GM12864 (cell line): ENCODE measurements at regions not wholly inside any gene's neighbourhood (a gene's known extent, or its start where the extent isn't known, plus 50 kb on each side); places are given as distances from the start of the nearest gene placed in this dataset.

Source experiments
- DNase-seq: peaks from one replicate; pipeline ENCODE4 v3.0.0-alpha.2; 2011; ENCODE audit warnings: low read depth
- H3K4me3 ChIP-seq: 2 replicates; pipeline ENCODE4 v1.5.1; 2011; ENCODE audit warnings: mild to moderate bottlenecking, low read depth, low read length, control low read depth
- TF ChIP-seq, protein P1 (sequence below): IDR thresholded peaks from 2 replicates; pipeline ENCODE4 v1.5.1; 2011; ENCODE audit warnings: low read depth, mild to moderate bottlenecking, moderate library complexity, low read length, control low read depth, inconsistent platforms; ENCODE audit errors: missing control alignments

- TF ChIP-seq, protein P1, sequence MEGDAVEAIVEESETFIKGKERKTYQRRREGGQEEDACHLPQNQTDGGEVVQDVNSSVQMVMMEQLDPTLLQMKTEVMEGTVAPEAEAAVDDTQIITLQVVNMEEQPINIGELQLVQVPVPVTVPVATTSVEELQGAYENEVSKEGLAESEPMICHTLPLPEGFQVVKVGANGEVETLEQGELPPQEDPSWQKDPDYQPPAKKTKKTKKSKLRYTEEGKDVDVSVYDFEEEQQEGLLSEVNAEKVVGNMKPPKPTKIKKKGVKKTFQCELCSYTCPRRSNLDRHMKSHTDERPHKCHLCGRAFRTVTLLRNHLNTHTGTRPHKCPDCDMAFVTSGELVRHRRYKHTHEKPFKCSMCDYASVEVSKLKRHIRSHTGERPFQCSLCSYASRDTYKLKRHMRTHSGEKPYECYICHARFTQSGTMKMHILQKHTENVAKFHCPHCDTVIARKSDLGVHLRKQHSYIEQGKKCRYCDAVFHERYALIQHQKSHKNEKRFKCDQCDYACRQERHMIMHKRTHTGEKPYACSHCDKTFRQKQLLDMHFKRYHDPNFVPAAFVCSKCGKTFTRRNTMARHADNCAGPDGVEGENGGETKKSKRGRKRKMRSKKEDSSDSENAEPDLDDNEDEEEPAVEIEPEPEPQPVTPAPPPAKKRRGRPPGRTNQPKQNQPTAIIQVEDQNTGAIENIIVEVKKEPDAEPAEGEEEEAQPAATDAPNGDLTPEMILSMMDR: no peak
- no peak for DNase-seq
Observed at GRCh38 chr5:126716861-126717260, 60.1 kb upstream of the LMNB1 start.

DNA sequence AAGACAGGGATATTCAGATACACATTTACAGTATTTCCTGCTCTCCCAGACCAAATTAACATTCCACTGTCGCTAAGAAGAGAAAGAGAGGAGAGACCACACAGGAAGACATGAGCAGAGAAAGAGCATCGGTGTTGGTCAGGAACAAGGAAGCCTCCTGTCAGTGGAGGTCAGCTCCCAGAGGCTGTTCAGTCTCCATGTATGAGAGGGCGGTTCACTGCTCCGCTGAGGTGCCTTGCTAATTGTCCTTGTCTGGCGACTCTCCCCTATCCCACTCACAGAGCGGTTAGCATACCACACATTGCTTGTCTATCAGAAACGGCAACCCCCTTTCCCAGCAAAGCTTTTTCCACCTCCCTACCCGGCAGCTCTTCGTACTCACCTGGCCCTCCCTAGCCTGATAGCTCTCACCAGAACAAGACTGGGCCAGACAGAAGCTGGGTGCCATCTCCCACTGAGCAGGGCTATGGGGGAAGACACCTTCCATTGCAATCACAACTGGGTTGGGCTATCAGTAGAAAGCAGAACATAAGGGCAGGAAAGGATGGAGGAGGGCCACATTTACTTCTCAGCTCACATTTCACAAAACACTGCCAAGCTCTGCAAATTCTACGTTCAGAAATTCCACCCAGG is 58.6 kb upstream of the LMNB1 start:
- H3K4me3 ChIP-seq: no peak overlapping the region
- DNase-seq: no peak
- TF ChIP-seq, protein P1: no peak

More at GRCh38 chr5:126716861-126717260, 60.1 kb upstream of the LMNB1 start:
- H3K4me3 ChIP-seq: no peak overlapping the region

DNA sequence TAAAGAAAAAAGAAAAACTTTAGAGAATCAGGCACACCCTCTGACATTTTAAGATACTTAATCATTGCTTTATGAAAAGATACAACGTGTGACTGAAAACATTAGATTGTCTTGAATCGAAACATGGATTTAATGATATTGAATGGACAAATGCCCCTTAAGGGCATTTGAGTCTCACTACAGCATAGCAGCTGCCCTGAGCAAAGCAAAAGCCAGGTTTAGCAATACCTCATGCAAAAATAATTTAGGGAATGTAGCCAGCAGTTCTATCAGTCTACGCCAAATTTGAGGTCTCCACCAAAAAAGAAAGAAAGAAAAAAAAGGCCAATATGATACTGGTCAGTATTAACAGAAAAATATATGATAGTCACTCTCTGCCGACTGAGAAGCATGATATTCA is 56.6 kb upstream of the LMNB1 start:
- TF ChIP-seq, protein P1: no peak
- H3K4me3 ChIP-seq: no peak overlapping the region
- no peak for DNase-seq

DNA sequence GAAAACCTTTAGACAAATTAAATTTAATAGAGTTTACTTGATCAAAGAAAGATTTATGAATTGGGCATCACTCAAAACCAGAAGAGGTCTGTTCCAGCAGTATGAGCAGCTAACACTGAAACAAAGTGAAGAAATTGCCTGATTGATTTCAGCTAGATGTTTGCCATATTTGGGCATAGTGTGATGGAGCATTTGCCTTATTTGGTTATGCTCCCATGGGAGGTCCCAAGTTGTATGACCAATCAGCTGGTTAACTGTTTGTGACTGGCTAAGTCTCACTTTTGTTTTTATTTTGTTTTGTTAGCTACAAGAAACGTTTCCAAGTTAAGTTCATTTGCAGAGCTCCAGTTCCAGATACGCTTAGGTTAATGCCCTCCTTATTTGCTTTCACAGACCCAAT is 53.3 kb upstream of the LMNB1 start:
- DNase-seq: no peak
- H3K4me3 ChIP-seq: no peak overlapping the region
- TF ChIP-seq, protein P1: no peak
